ENCODE measurements at regions not wholly inside any gene's neighbourhood (a gene's known extent, or its start where the extent isn't known, plus 50 kb on each side); places are given as distances from the start of the nearest gene placed in this dataset.
"Not testable (repeated sequence)": the region's sequence is repeated elsewhere in the genome, so short reads cannot be mapped to it uniquely, and the experiment has no call there.

- H3K36me3 ChIP-seq = no peaks in the 10 kb centered on the region
- no peaks in the 10 kb centered on the region for H3K4me1 ChIP-seq
- TF ChIP-seq CTCF (IDR thresholded peaks at IDR 0.05; ENCODE audit: borderline replicate concordance) = no peak
- no peak for DNase-seq
- peaks cover 62% of the 10 kb centered on the region for H3K27me3 ChIP-seq (ENCODE audit: low read depth)
- no peaks in the 10 kb centered on the region for H3K9me3 ChIP-seq (replicated peaks)
- H3K4me3 ChIP-seq = no peak overlapping the region
- H3K27ac ChIP-seq (replicated peaks) = no peak overlapping the region
- intact Hi-C loops (cut with micrococcal nuclease) = no loop called here
These were observed 142.8 kb upstream of the ATP2B2 start for GRCh38 chr3:10648181-10648580.

DNA sequence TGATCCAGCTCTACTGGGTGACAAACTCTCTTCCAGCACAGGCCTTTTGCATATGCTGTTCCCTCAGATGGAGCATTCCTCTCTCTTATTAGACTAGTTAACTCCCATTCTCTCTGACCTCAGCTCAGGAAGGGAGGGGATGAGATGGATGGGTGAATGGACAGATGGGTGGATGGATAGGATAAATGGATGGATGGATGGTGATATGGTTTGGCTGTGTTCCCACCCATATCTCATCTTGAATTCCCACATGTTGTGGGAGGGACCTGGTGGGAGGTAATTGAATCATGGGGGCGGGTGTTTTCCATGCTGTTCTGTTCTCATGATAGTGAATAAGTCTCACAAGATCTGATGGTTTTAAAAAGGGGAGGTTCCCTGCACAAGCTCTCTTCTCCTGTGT is 144.1 kb upstream of the ATP2B2 start:
- H3K4me1 ChIP-seq; H3K36me3 ChIP-seq; DNase-seq; H3K27ac ChIP-seq (replicated peaks); intact Hi-C loops (cut with micrococcal nuclease); H3K9me3 ChIP-seq (replicated peaks); H3K4me3 ChIP-seq: not testable (repeated sequence)
- peaks cover 64% of the 10 kb centered on the region for H3K27me3 ChIP-seq (ENCODE audit: low read depth)

DNA sequence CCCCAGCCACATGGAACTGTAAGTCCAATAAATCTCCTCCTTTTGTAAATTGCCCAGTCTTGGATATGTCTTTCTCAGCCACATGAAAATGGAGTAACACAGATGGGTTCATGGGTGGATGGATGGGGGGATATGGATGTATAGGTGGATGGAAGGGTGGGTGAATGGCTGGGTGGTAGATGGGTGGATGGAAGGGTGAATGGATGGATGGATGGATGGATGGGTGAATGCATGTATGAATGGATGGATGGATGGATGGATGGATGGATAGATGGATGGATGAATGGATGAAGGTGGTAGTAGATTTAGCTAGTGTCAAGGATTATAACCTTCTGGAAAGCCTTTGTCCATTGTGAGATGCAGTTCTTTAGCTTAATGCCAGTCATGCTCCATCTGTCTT is 146.1 kb upstream of the ATP2B2 start:
- Histone ChIP-seq H3K4me3 (no peak overlapping the region), H3K4me1 (no peaks in the 10 kb centered on the region), H3K27ac (replicated peaks) (no peak overlapping the region), H3K36me3 (no peaks in the 10 kb centered on the region), H3K27me3 (ENCODE audit: low read depth) (peaks cover 68% of the 10 kb centered on the region), H3K9me3 (replicated peaks) (no peaks in the 10 kb centered on the region)
- intact Hi-C loops (cut with micrococcal nuclease) = no loop called here
- TF ChIP-seq CTCF (IDR thresholded peaks at IDR 0.05; ENCODE audit: borderline replicate concordance) = no peak
- DNase-seq = no peak

DNA sequence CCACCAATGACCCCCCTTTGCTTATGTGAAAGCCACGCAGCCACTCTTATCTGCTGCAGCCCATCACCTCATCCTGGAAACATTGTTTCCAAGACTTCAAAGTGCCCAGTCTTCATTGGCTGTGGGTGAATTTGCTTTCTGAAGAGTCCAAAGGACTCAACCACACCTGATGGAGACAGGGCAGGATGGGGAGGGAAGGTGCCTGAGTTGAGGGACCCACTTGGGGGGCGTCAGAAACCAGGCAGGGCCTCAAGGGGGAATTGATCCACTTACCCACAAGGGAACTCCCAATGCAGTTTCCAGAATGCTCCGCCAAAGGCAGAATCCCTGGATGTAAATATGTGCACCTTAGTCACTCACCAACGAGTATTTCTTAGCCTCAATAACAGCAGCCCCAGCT is 147.9 kb upstream of the ATP2B2 start:
- Histone ChIP-seq H3K36me3 (no peaks in the 10 kb centered on the region), H3K4me3 (no peak overlapping the region), H3K9me3 (replicated peaks) (no peaks in the 10 kb centered on the region), H3K27me3 (ENCODE audit: low read depth) (peaks cover 60% of the 10 kb centered on the region), H3K4me1 (no peaks in the 10 kb centered on the region), H3K27ac (replicated peaks) (no peak overlapping the region)
- no peak for TF ChIP-seq CTCF (IDR thresholded peaks at IDR 0.05; ENCODE audit: borderline replicate concordance)
- DNase-seq = no peak
- intact Hi-C loops (cut with micrococcal nuclease) = no loop called here

DNA sequence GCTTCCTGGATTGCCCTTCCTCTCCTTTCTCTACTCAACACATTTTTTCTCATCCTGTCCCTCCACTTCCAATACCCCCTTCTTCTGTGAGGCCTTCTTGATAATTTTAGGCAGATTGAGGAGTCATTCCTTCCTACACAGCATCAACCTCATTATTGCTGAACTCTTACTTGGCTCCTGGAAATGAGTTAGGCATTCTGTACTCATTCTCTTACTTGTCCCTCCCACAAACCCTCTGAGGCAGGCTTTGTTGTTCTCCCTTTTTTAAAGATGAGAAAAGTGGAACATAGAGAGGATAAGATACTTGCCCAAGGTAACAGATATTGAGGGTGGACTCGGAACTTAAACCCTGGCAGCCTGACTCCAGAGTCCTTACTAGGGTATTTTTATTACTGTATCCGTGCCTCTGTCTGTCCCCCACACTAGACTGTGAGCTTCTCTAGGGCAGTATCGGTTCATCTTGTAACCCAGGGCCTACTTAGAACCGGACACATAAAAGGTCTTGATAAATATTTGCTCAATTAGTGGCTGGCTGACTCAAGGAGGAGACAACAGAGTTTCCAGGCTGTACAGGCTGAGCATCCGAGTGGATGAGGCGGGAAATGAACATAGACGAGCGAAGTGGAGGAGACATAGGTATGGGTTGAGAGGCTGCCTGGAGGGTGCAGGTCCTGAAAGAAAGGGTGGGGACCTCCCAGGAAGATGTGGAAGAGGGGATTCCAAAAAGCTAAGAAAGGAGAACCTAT is 148.7 kb upstream of the ATP2B2 start:
- H3K9me3 ChIP-seq (replicated peaks) = no peaks in the 10 kb centered on the region
- TF ChIP-seq CTCF (IDR thresholded peaks at IDR 0.05; ENCODE audit: borderline replicate concordance) = no peak
- peaks cover 52% of the 10 kb centered on the region for H3K27me3 ChIP-seq (ENCODE audit: low read depth)
- DNase-seq = no peak
- no peaks in the 10 kb centered on the region for H3K36me3 ChIP-seq
- no peak overlapping the region for H3K27ac ChIP-seq (replicated peaks)
- no peaks in the 10 kb centered on the region for H3K4me1 ChIP-seq
- H3K4me3 ChIP-seq = no peak overlapping the region
- intact Hi-C loops (cut with micrococcal nuclease) = no loop called here

- no peaks in the 10 kb centered on the region for H3K4me1 ChIP-seq
- H3K9me3 ChIP-seq (replicated peaks) = no peaks in the 10 kb centered on the region
- intact Hi-C loops (cut with micrococcal nuclease) = no loop called here
- no peak for TF ChIP-seq CTCF (IDR thresholded peaks at IDR 0.05; ENCODE audit: borderline replicate concordance)
- no peaks in the 10 kb centered on the region for H3K36me3 ChIP-seq
- peaks cover 49% of the 10 kb centered on the region for H3K27me3 ChIP-seq (ENCODE audit: low read depth)
- no peak overlapping the region for H3K4me3 ChIP-seq
- no peak for DNase-seq
- no peak overlapping the region for H3K27ac ChIP-seq (replicated peaks)
These were observed 149.7 kb upstream of the ATP2B2 start for GRCh38 chr3:10655105-10655504.

- intact Hi-C loops (cut with micrococcal nuclease); H3K27ac ChIP-seq (replicated peaks); H3K9me3 ChIP-seq (replicated peaks); H3K36me3 ChIP-seq; H3K4me3 ChIP-seq; H3K4me1 ChIP-seq; DNase-seq: not testable (repeated sequence)
- H3K27me3 ChIP-seq (ENCODE audit: low read depth) = peaks cover 42% of the 10 kb centered on the region
These were observed 152.0 kb upstream of the ATP2B2 start for GRCh38 chr3:10657339-10657738.
